HK-2 (cell line): ENCODE measurements at regions not wholly inside any gene's neighbourhood (a gene's known extent, or its start where the extent isn't known, plus 50 kb on each side); places are given as distances from the start of the nearest gene placed in this dataset.
"Not testable (repeated sequence)": the region's sequence is repeated elsewhere in the genome, so short reads cannot be mapped to it uniquely, and the experiment has no call there.

Source experiments
- DNase-seq: peaks from one replicate; pipeline ENCODE4 v3.0.0-alpha.2; 2018; ENCODE audit not compliant: unreplicated experiment

DNA sequence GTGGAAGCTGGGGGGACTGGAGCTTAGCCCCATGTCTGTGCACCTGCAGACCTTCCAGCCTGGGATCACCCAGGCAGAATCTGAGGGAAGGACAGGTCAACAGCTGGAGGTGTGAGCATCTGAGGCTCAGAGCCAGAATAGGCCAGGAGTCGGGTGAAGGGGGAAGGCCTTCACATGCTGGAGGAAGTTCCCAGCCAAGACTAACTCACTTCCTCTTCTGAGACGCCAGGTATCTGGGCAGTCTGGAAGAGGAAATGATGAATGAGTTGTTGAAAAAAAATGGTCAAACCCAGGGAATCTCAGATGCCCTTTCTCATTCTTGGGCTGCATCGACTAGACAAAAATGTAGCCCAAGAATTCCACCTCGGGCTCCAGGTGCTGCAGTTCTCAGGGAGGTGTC lies 73.6 kb upstream of the TIAM2 start:
- DNase-seq: no peak

GRCh38 chr6:154923199-154923869 lies 71.8 kb upstream of the TIAM2 start:
- no peak for DNase-seq

DNA sequence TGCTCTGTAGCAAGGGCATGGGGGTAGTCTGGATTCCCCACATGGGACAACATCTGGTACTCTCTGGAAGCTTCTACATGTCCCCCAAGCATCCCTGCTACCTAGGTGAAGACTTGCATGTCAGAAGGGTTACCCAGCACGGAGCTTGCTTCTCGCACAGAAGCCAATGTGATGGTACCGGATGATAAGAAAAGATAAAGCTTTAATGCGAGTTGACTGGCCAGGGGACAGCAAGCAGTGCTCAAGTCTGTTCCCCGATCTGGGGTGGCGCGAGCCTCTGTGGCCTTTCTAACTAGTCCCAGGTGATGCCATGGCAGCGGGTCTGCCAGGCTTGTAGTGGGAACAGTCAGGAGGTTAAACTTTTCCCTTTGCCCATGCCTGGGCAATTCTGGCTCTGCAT lies 70.0 kb upstream of the TIAM2 start:
- DNase-seq: no peak

DNA sequence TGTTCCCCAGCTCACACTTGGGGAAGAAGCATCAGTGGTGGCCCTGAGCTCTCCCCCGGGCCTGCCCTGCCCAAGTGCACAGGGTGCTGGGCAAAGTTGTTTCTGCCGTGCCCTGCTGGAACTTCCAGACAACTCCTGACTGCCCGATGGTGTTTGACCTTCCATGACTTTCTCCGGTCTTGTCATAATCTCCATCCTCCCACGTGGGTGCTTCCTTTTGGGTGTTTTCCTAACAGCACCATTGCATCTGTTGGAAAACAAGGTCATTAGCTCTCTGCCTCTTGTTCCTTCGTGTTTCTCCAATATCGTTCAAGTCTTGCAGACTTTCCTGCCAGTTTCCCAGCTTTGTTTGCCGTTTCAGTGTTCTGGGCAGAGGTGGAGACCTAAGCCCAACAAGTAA lies 68.7 kb upstream of the TIAM2 start:
- DNase-seq: no peak

DNA sequence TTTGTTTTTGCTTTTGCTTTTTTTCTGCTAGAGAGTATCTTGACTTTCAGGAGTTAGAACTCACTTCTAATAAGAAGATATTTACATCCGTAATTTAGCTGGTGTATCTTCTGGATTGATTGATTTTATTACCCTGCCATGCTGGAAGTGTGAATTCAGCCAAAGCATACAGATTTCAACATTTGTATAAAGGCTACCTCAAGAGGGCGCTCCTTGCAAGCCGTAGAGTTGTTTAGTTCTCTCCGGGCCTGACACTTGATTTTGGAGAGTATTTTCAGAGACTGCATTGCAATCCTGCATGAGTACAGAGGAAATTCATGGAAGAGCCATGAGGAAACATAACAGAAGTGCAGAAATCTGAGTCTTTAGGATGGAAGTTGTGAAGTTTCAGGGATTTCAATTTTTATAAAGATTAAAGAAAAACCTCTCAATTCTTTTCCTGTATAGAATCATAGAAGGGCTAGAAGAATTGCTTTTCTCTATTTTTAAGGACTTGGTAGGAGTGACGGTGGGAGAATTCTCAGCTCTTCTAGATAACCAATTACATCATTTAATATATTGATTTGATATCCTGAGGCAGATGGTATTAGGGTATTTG lies 66.7 kb upstream of the TIAM2 start:
- DNase-seq: peak; percentile 51

DNA sequence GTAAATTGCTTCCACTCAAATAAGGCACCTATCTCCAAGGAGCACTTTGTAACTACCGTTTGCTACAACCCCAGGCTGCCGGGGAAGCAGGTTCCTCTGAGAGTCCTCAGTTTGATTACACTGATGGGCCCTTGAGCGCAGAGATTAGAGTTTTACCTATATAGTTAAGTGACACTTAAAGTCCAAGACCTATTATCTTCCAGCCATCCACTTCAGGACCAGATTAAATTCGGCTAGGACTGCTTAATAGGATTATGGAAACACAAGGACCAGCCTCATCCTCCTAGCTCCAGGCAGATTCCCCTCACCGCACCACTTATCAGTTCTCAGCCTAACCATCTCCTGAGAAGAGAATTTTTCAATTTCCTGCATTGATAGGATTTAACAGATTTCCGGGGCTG lies 64.7 kb upstream of the TIAM2 start:
- no peak for DNase-seq

GRCh38 chr6:154931711-154932424 lies 63.2 kb upstream of the TIAM2 start:
- peak; percentile 29 for DNase-seq

GRCh38 chr6:154932515-154933027 lies 62.5 kb upstream of the TIAM2 start:
- peak; percentile 16 for DNase-seq

GRCh38 chr6:154933181-154933827 lies 61.8 kb upstream of the TIAM2 start:
- no peak for DNase-seq

DNA sequence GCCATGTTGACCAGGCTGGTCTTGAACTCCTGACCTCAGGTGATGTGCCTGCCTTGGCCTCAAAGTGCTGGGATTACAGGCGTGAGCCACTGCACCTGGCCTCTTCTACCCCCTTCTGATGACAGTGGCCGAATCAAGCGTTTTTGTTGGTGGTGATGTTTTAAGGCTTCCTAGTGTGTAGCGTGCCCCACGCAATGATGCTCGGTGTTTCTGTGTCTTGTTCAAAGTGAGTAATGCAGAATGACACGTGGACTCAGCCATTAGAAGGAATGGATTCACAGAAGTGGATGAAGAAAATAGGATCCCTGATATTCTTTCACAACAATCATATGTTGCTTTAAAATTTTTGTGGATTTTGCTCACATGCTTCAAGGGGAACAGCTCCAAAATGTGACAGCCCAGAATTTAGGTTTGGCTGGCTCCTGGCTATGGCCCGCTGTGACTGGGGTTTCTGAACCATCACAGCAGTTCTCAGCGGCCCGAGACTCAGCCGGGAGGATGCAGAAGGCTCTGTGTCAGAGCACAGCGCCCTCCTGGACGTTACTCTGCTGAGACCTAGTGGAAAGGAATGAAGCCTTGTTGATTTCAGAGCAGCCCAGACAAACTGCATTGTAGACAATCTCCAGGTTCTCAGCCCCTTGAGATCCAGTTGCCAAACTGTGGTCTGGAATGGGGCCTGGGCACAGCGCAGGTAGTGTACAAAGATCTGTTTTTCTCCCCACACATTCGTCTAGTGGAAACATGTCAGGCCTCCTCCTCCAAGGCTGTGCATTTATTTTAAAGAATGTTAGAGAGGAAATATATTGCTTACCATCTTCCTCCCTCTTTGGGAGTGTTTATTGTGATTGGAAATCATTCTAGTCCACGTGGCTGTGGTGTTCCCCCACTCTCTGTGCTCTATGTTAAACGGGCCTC lies 57.6 kb upstream of the TIAM2 start:
- DNase-seq: no peak

DNA sequence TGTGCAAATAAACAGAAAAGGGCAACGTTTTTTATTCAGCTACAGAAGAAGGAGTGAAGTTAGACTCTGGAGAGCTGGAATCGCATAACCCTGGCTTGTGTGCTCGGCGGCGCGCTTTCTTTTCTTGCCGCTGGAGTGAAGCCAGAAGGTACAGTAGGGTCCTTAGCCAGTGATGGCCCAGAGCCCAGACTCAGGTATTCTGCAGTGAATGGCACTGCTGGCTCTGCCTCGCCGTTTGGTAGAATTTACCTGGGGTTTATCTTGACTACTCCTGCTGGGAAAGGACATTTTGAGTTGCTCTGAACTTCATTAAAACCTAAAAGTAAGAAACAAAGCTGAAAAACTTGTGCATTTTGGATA lies 56.9 kb upstream of the TIAM2 start:
- DNase-seq: no peak

- not testable (repeated sequence) for DNase-seq
Measured at GRCh38 chr6:154938727-154939285, 56.3 kb upstream of the TIAM2 start.

DNA sequence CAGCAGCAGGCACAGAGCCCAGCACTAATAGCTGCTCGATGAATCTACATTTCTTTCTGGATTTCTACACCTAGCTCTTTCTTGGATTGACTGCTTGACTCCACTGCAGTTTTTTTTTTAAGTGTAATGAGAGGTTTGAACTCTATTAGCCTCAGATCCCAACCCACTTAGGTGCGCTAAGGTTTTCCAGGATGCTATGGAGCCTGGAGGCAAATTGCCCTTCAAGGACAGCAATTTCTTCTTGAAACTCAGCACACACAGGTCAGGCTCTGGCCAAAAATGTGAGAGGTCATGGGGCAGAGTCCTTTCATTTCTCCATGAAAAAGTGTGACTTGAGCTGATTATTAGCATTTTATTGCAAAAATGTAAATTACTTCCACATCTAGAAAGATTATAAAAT lies 52.3 kb upstream of the TIAM2 start:
- no peak for DNase-seq

DNA sequence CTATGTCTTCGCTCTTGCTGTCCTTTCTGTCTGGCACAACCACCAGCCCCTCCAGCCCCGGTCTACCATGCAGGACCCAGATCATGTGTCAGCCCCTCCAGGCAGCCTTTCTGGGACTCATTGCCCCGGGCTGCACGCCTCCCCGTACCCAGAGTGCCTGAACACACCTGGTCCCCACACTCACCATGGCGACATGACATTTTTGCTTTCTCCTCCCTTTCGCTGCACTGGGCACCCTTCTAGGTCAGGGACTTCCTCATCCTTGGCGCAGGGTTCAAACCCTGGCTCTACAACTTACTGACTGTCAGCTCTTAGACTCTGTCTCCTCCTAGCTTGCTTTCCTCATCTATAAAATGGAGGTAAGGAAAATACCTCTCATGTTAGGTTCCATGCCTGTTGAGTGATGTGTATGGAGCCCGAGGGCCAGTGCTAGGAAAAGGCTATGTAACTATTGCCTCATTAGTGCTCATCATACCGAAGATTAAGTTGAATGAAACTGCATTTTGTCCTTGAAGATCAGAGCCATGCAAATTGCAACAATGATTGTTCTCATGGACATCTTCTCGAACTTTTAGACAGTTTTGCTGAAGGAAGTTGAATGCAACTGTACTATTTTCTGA lies 49.7 kb upstream of the TIAM2 start:
- DNase-seq: no peak
